A673 (cell line): ENCODE measurements at regions not wholly inside any gene's neighbourhood (a gene's known extent, or its start where the extent isn't known, plus 50 kb on each side); places are given as distances from the start of the nearest gene placed in this dataset.

Experiments used
- CTCF ChIP-seq: fragments of 300-800, 200-600 bp; sonication (generic); conservative IDR thresholded peaks from 2 replicates; pipeline ENCODE4 v1.5.1; 2017; ENCODE audit warnings: low read depth, mild to moderate bottlenecking, antibody characterized with exemption, low read length, moderate library complexity, mixed read lengths
- EZH2 ChIP-seq: fragments of 200-600 bp; sonication (generic); IDR thresholded peaks from 2 replicates; pipeline ENCODE4 v1.6.1; 2017; ENCODE audit warnings: borderline replicate concordance, low read depth, mild to moderate bottlenecking, mixed read lengths, antibody characterized with exemption, low read length; ENCODE audit not compliant: poor library complexity, severe bottlenecking

- TF ChIP-seq CTCF (no peak), EZH2 (no peak)
These were observed 165.3 kb downstream of the HLX start for GRCh38 chr1:221044538-221044937.
